ENCODE measurements at regions not wholly inside any gene's neighbourhood (a gene's known extent, or its start where the extent isn't known, plus 50 kb on each side); places are given as distances from the start of the nearest gene placed in this dataset.

GRCh38 chr2:103338819-103339218, 577.0 kb downstream of the TMEM182 start:
- H3K4me1 ChIP-seq (ENCODE audit: insufficient read depth, low read length): 0 out of 2 replicates have a peak, but pooled peaks cover 5% of the 10 kb centered on the region
- no peak overlapping the region for H3K27ac ChIP-seq (ENCODE audit: low read length)
- no peaks in the 10 kb centered on the region for H3K27me3 ChIP-seq (ENCODE audit: insufficient read depth, low read length)
- no peaks in the 10 kb centered on the region for H3K9me3 ChIP-seq (ENCODE audit: insufficient read depth, low read depth, low read length)
- no peaks in the 10 kb centered on the region for H3K36me3 ChIP-seq (ENCODE audit: insufficient read depth, low read depth, low read length)
- no peak overlapping the region for H3K9ac ChIP-seq (ENCODE audit: low read depth, low read length)
- no peak overlapping the region for H3K4me3 ChIP-seq (ENCODE audit: low read length)

- H3K9ac ChIP-seq (ENCODE audit: low read depth, low read length): no peak overlapping the region
- H3K36me3 ChIP-seq (ENCODE audit: insufficient read depth, low read depth, low read length): no peaks in the 10 kb centered on the region
- H3K9me3 ChIP-seq (ENCODE audit: insufficient read depth, low read depth, low read length): no peaks in the 10 kb centered on the region
- no peak overlapping the region for H3K4me3 ChIP-seq (ENCODE audit: low read length)
- H3K27ac ChIP-seq (ENCODE audit: low read length): no peak overlapping the region
- H3K4me1 ChIP-seq (ENCODE audit: insufficient read depth, low read length): peaks cover 6% of the 10 kb centered on the region; the same call in 1 of the 2 replicates
- no peaks in the 10 kb centered on the region for H3K27me3 ChIP-seq (ENCODE audit: insufficient read depth, low read length)
These were observed 584.9 kb downstream of the TMEM182 start for GRCh38 chr2:103346780-103347179.

- Histone ChIP-seq H3K4me1 (ENCODE audit: insufficient read depth, low read length) (no peaks in the 10 kb centered on the region), H3K27me3 (ENCODE audit: insufficient read depth, low read length) (no peaks in the 10 kb centered on the region), H3K9me3 (ENCODE audit: insufficient read depth, low read depth, low read length) (no peaks in the 10 kb centered on the region), H3K27ac (ENCODE audit: low read length) (no peak overlapping the region), H3K36me3 (ENCODE audit: insufficient read depth, low read depth, low read length) (no peaks in the 10 kb centered on the region), H3K9ac (ENCODE audit: low read depth, low read length) (no peak overlapping the region), H3K4me3 (ENCODE audit: low read length) (no peak overlapping the region)
These were observed 591.9 kb downstream of the TMEM182 start for GRCh38 chr2:103353774-103354173.

GRCh38 chr2:103355287-103355686, 593.5 kb downstream of the TMEM182 start:
- no peak overlapping the region for H3K9ac ChIP-seq (ENCODE audit: low read depth, low read length)
- no peaks in the 10 kb centered on the region for H3K36me3 ChIP-seq (ENCODE audit: insufficient read depth, low read depth, low read length)
- no peaks in the 10 kb centered on the region for H3K27me3 ChIP-seq (ENCODE audit: insufficient read depth, low read length)
- no peaks in the 10 kb centered on the region for H3K9me3 ChIP-seq (ENCODE audit: insufficient read depth, low read depth, low read length)
- H3K4me3 ChIP-seq (ENCODE audit: low read length): no peak overlapping the region
- H3K27ac ChIP-seq (ENCODE audit: low read length): no peak overlapping the region
- H3K4me1 ChIP-seq (ENCODE audit: insufficient read depth, low read length): no peaks in the 10 kb centered on the region

GRCh38 chr2:103361712-103362111, 599.9 kb downstream of the TMEM182 start:
- H3K9me3 ChIP-seq (ENCODE audit: insufficient read depth, low read depth, low read length): no peaks in the 10 kb centered on the region
- H3K27ac ChIP-seq (ENCODE audit: low read length): no peak overlapping the region
- H3K36me3 ChIP-seq (ENCODE audit: insufficient read depth, low read depth, low read length): no peaks in the 10 kb centered on the region
- H3K4me3 ChIP-seq (ENCODE audit: low read length): no peak overlapping the region
- H3K9ac ChIP-seq (ENCODE audit: low read depth, low read length): no peak overlapping the region
- no peaks in the 10 kb centered on the region for H3K27me3 ChIP-seq (ENCODE audit: insufficient read depth, low read length)
- H3K4me1 ChIP-seq (ENCODE audit: insufficient read depth, low read length): no peaks in the 10 kb centered on the region

- no peak overlapping the region for H3K9ac ChIP-seq (ENCODE audit: low read depth, low read length)
- H3K27me3 ChIP-seq (ENCODE audit: insufficient read depth, low read length): no peaks in the 10 kb centered on the region
- H3K4me1 ChIP-seq (ENCODE audit: insufficient read depth, low read length): no peaks in the 10 kb centered on the region
- H3K36me3 ChIP-seq (ENCODE audit: insufficient read depth, low read depth, low read length): no peaks in the 10 kb centered on the region
- no peak overlapping the region for H3K4me3 ChIP-seq (ENCODE audit: low read length)
- H3K27ac ChIP-seq (ENCODE audit: low read length): no peak overlapping the region
- H3K9me3 ChIP-seq (ENCODE audit: insufficient read depth, low read depth, low read length): no peaks in the 10 kb centered on the region
These were observed 601.8 kb downstream of the TMEM182 start for GRCh38 chr2:103363639-103364038.

- no peaks in the 10 kb centered on the region for H3K27me3 ChIP-seq (ENCODE audit: insufficient read depth, low read length)
- H3K36me3 ChIP-seq (ENCODE audit: insufficient read depth, low read depth, low read length): no peaks in the 10 kb centered on the region
- 0 out of 2 replicates have a peak overlapping the region, but pooled peaks have one; percentile 17 for H3K9ac ChIP-seq (ENCODE audit: low read depth, low read length)
- H3K4me3 ChIP-seq (ENCODE audit: low read length): no peak overlapping the region
- H3K9me3 ChIP-seq (ENCODE audit: insufficient read depth, low read depth, low read length): no peaks in the 10 kb centered on the region
- H3K4me1 ChIP-seq (ENCODE audit: insufficient read depth, low read length): no peaks in the 10 kb centered on the region
- no peak overlapping the region for H3K27ac ChIP-seq (ENCODE audit: low read length)
These were observed 602.3 kb downstream of the TMEM182 start for GRCh38 chr2:103364177-103364576.

GRCh38 chr2:103365071-103365470, 603.2 kb downstream of the TMEM182 start:
- Histone ChIP-seq H3K9ac (ENCODE audit: low read depth, low read length) (no peak overlapping the region), H3K4me3 (ENCODE audit: low read length) (no peak overlapping the region), H3K9me3 (ENCODE audit: insufficient read depth, low read depth, low read length) (no peaks in the 10 kb centered on the region), H3K27me3 (ENCODE audit: insufficient read depth, low read length) (no peaks in the 10 kb centered on the region), H3K4me1 (ENCODE audit: insufficient read depth, low read length) (no peaks in the 10 kb centered on the region), H3K27ac (ENCODE audit: low read length) (no peak overlapping the region), H3K36me3 (ENCODE audit: insufficient read depth, low read depth, low read length) (no peaks in the 10 kb centered on the region)

- no peaks in the 10 kb centered on the region for H3K4me1 ChIP-seq (ENCODE audit: insufficient read depth, low read length)
- H3K36me3 ChIP-seq (ENCODE audit: insufficient read depth, low read depth, low read length): no peaks in the 10 kb centered on the region
- no peak overlapping the region for H3K27ac ChIP-seq (ENCODE audit: low read length)
- H3K27me3 ChIP-seq (ENCODE audit: insufficient read depth, low read length): no peaks in the 10 kb centered on the region
- H3K9ac ChIP-seq (ENCODE audit: low read depth, low read length): no peak overlapping the region
- H3K9me3 ChIP-seq (ENCODE audit: insufficient read depth, low read depth, low read length): no peaks in the 10 kb centered on the region
- H3K4me3 ChIP-seq (ENCODE audit: low read length): no peak overlapping the region
These were observed 606.0 kb downstream of the TMEM182 start for GRCh38 chr2:103367877-103368276.

- no peaks in the 10 kb centered on the region for H3K27me3 ChIP-seq (ENCODE audit: insufficient read depth, low read length)
- peaks cover 12% of the 10 kb centered on the region; the same call in 1 of the 2 replicates for H3K4me1 ChIP-seq (ENCODE audit: insufficient read depth, low read length)
- no peaks in the 10 kb centered on the region for H3K36me3 ChIP-seq (ENCODE audit: insufficient read depth, low read depth, low read length)
- H3K27ac ChIP-seq (ENCODE audit: low read length): no peak overlapping the region
- no peak overlapping the region for H3K4me3 ChIP-seq (ENCODE audit: low read length)
- H3K9ac ChIP-seq (ENCODE audit: low read depth, low read length): no peak overlapping the region
- no peaks in the 10 kb centered on the region for H3K9me3 ChIP-seq (ENCODE audit: insufficient read depth, low read depth, low read length)
These were observed 621.7 kb downstream of the TMEM182 start for GRCh38 chr2:103383541-103383940.

GRCh38 chr2:103386872-103387271, 625.0 kb downstream of the TMEM182 start:
- Histone ChIP-seq H3K9ac (ENCODE audit: low read depth, low read length) (no peak overlapping the region), H3K4me1 (ENCODE audit: insufficient read depth, low read length) (peaks cover 6% of the 10 kb centered on the region; the same call in 1 of the 2 replicates), H3K27me3 (ENCODE audit: insufficient read depth, low read length) (no peaks in the 10 kb centered on the region), H3K36me3 (ENCODE audit: insufficient read depth, low read depth, low read length) (no peaks in the 10 kb centered on the region), H3K4me3 (ENCODE audit: low read length) (no peak overlapping the region), H3K27ac (ENCODE audit: low read length) (no peak overlapping the region), H3K9me3 (ENCODE audit: insufficient read depth, low read depth, low read length) (no peaks in the 10 kb centered on the region)

- Histone ChIP-seq H3K9me3 (ENCODE audit: insufficient read depth, low read depth, low read length) (no peaks in the 10 kb centered on the region), H3K9ac (ENCODE audit: low read depth, low read length) (no peak overlapping the region), H3K4me3 (ENCODE audit: low read length) (no peak overlapping the region), H3K27ac (ENCODE audit: low read length) (no peak overlapping the region), H3K27me3 (ENCODE audit: insufficient read depth, low read length) (no peaks in the 10 kb centered on the region), H3K4me1 (ENCODE audit: insufficient read depth, low read length) (peaks cover 6% of the 10 kb centered on the region; the same call in 1 of the 2 replicates), H3K36me3 (ENCODE audit: insufficient read depth, low read depth, low read length) (no peaks in the 10 kb centered on the region)
These were observed 626.1 kb downstream of the TMEM182 start for GRCh38 chr2:103387888-103388287.
